PFSK-1 (cell line): ENCODE measurements at regions not wholly inside any gene's neighbourhood (a gene's known extent, or its start where the extent isn't known, plus 50 kb on each side); places are given as distances from the start of the nearest gene placed in this dataset.

Source experiments
- FOXP2 ChIP-seq: optimal IDR thresholded peaks from 2 replicates; pipeline ENCODE3; 2011; ENCODE audit warnings: borderline replicate concordance, control low read depth, inconsistent platforms; ENCODE audit not compliant: insufficient read depth; ENCODE audit errors: extremely low read length, extremely low read depth
- POLR2AphosphoS5 ChIP-seq: IDR thresholded peaks from 2 replicates; pipeline ENCODE4 v1.6.1; 2012; ENCODE audit warnings: low read depth, mild to moderate bottlenecking, control low read depth, low read length, moderate library complexity
- REST ChIP-seq, 2 experiments: IDR thresholded peaks; 2 replicates each; pipeline versions ENCODE4 v1.6.1 to v1.8.0; 2011 to 2012; ENCODE audit warnings: low read depth in 2 of 2, low read length in 2 of 2, control low read depth in 1 of 2, inconsistent platforms in 1 of 2, mild to moderate bottlenecking in 1 of 2, moderate library complexity in 1 of 2; ENCODE audit not compliant: insufficient read depth in 1 of 2
- SIN3A ChIP-seq: IDR thresholded peaks from 2 replicates; pipeline ENCODE4 v1.6.1; 2012; ENCODE audit warnings: mild to moderate bottlenecking, low read length, moderate library complexity, borderline replicate concordance; ENCODE audit not compliant: insufficient read depth
- TAF1 ChIP-seq: IDR thresholded peaks from 2 replicates; pipeline ENCODE4 v1.6.1; 2012; ENCODE audit warnings: low read length, control low read depth, borderline replicate concordance; ENCODE audit not compliant: insufficient read depth

DNA sequence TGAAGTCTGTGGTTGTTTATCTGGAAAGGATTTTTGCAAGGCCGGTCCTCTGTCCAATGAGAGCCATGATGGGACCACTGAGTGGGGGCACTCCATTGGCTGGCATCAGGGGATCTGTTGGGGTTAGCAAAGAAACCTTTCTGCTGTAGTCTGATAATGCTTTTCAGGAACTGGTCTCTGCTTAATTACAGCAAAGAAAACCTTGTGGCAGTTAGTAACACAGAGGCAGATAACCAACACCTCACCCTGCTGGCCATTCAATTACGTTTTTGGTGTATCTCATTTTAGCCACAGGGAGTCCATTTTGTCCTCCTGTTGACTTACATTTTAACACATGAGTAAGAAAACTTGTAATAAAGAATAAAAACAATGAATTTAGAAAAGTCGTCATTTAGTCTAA is 629.3 kb upstream of the MDGA2 start:
- TF ChIP-seq REST (IDR thresholded peaks at IDR 0.05; ENCODE audit: insufficient read depth in 1 of 2, low read depth in 2 of 2, low read length in 2 of 2) (no peak), SIN3A (no peak), FOXP2 (no peak), TAF1 (no peak), POLR2AphosphoS5 (no peak)

DNA sequence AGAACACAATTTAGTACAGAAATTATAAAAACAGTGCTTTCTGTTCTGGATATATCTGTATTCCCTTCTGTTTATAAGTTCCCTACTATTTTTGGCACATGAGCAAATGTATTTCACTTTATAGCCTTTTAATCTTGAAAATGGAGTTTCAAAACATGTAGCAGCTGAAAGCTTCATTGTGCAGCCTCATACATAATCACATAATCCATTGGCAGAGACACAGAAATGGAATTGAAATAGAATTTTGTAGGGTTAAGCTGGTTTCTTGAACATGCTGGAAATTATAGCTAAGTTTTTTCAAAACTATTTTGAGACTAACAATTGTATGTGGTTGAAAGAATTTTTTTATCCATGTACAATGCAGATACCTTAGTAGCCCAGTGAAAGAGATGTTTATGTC is 614.3 kb upstream of the MDGA2 start:
- TF ChIP-seq SIN3A (no peak), REST (IDR thresholded peaks at IDR 0.05; ENCODE audit: insufficient read depth in 1 of 2, low read depth in 2 of 2, low read length in 2 of 2) (no peak), TAF1 (no peak), FOXP2 (no peak), POLR2AphosphoS5 (no peak)

DNA sequence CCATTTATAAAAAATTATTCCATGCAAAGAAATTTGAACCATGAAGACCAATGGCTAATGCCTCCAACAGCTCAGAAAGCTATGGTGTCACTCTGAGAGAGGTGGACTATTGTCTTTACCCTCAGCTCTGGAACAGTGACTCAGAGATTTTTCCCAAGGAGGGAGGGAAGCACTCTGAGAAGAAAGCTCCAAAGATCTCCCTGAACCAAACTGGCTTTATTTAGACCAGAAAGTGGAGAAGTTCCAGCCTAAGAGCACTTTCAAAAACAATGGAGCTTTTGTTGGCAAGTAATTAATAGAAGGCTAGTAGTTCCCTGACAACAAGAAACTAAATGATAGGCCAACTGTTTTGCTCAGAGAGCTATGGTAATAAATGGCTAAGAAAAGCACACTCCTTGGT is 599.9 kb upstream of the MDGA2 start:
- TF ChIP-seq REST (IDR thresholded peaks at IDR 0.05; ENCODE audit: insufficient read depth in 1 of 2, low read depth in 2 of 2, low read length in 2 of 2) (no peak), TAF1 (no peak), POLR2AphosphoS5 (no peak), SIN3A (no peak), FOXP2 (no peak)

DNA sequence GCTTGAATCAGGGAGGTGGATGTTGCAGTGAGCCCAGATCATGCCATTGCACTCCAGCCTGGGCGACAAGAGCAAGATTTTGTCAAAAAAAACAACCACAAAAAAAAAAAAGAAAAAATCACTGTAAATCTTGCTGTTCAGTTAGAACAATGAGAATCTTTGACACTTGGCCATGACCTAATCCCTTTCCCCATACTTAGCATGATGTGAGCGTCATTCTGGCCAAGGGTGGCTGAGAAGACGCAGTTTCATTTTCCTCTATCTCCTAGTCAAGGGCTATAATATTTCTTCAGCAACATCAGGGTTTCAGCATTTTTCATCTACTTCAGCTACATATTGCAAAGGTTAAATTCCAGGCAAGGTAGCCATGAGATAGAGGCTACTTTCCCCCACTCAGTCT is 599.4 kb upstream of the MDGA2 start:
- TF ChIP-seq SIN3A (no peak), FOXP2 (no peak), REST (IDR thresholded peaks at IDR 0.05; ENCODE audit: insufficient read depth in 1 of 2, low read depth in 2 of 2, low read length in 2 of 2) (no peak), TAF1 (no peak), POLR2AphosphoS5 (no peak)

GRCh38 chr14:48261436-48261835 is 586.0 kb upstream of the MDGA2 start:
- TF ChIP-seq REST (IDR thresholded peaks at IDR 0.05; ENCODE audit: insufficient read depth in 1 of 2, low read depth in 2 of 2, low read length in 2 of 2): no peak
- TF ChIP-seq POLR2AphosphoS5: no peak
- no peak for TF ChIP-seq TAF1
- TF ChIP-seq FOXP2: no peak
- no peak for TF ChIP-seq SIN3A
